Gastroesophageal sphincter (tissue), 3 donors: ENCODE measurements at regions not wholly inside any gene's neighbourhood (a gene's known extent, or its start where the extent isn't known, plus 50 kb on each side); places are given as distances from the start of the nearest gene placed in this dataset.

Experiments
- EP300 ChIP-seq: sonication (generic); formaldehyde crosslinking; IDR thresholded peaks from one replicate; pipeline ENCODE4 v1.6.1; 2017; ENCODE audit warnings: antibody characterized with exemption, mild to moderate bottlenecking
- POLR2A ChIP-seq, 2 donors: fragments of 450-650 bp; IDR thresholded peaks; one replicate each; pipeline ENCODE4 v1.6.1; 2017; ENCODE audit warnings: antibody characterized with exemption in 2 of 2, mild to moderate bottlenecking in 2 of 2, moderate library complexity in 1 of 2
- TF ChIP-seq, protein P1 (sequence below), 4 experiments: fragments of 200-600 bp in 2 of 4; fragments of 450-650 bp in 2 of 4; sonication (generic) in 1 of 4; IDR thresholded peaks; one replicate each; pipeline ENCODE4 v1.5.1; 2017 to 2019; ENCODE audit warnings: antibody characterized with exemption in 4 of 4, mild to moderate bottlenecking in 2 of 4, moderate library complexity in 2 of 4

DNA sequence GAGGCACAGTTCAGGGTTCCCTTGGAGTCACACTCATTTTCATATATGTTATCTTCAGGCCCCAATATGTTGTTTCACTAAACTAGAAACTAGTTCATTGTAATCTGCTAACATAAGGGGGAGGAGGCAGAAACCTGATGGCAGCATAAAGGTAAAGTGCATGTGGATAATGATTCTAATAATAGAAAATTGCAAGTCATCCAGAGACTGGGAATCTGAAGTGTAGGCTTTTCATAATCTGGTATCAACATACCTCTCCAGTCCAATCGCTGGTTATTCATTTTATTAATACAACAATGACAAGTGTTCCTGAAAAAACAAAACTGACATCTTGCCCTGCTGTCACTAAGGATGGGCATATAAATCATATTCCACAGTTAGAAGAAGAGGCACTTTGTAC is 326.3 kb upstream of the ZNF804A start:
- TF ChIP-seq, protein P1, sequence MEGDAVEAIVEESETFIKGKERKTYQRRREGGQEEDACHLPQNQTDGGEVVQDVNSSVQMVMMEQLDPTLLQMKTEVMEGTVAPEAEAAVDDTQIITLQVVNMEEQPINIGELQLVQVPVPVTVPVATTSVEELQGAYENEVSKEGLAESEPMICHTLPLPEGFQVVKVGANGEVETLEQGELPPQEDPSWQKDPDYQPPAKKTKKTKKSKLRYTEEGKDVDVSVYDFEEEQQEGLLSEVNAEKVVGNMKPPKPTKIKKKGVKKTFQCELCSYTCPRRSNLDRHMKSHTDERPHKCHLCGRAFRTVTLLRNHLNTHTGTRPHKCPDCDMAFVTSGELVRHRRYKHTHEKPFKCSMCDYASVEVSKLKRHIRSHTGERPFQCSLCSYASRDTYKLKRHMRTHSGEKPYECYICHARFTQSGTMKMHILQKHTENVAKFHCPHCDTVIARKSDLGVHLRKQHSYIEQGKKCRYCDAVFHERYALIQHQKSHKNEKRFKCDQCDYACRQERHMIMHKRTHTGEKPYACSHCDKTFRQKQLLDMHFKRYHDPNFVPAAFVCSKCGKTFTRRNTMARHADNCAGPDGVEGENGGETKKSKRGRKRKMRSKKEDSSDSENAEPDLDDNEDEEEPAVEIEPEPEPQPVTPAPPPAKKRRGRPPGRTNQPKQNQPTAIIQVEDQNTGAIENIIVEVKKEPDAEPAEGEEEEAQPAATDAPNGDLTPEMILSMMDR (IDR thresholded peaks at IDR 0.05) = no peak
- no peak for TF ChIP-seq EP300
- TF ChIP-seq POLR2A (IDR thresholded peaks at IDR 0.05) = no peak
